Activated CD8-positive, alpha-beta memory T cell treated with anti-CD3 and anti-CD28 coated beads for 48 hours (primary cell): ENCODE measurements at regions not wholly inside any gene's neighbourhood (a gene's known extent, or its start where the extent isn't known, plus 50 kb on each side); places are given as distances from the start of the nearest gene placed in this dataset.
"Not testable (repeated sequence)": the region's sequence is repeated elsewhere in the genome, so short reads cannot be mapped to it uniquely, and the experiment has no call there.

ENCODE experiments used
- DNase-seq, 3 experiments: peaks; one replicate each; pipeline ENCODE4 v3.0.0-alpha.2; 2020; ENCODE audit warnings: low read depth in 2 of 3, low spot score in 2 of 3

DNA sequence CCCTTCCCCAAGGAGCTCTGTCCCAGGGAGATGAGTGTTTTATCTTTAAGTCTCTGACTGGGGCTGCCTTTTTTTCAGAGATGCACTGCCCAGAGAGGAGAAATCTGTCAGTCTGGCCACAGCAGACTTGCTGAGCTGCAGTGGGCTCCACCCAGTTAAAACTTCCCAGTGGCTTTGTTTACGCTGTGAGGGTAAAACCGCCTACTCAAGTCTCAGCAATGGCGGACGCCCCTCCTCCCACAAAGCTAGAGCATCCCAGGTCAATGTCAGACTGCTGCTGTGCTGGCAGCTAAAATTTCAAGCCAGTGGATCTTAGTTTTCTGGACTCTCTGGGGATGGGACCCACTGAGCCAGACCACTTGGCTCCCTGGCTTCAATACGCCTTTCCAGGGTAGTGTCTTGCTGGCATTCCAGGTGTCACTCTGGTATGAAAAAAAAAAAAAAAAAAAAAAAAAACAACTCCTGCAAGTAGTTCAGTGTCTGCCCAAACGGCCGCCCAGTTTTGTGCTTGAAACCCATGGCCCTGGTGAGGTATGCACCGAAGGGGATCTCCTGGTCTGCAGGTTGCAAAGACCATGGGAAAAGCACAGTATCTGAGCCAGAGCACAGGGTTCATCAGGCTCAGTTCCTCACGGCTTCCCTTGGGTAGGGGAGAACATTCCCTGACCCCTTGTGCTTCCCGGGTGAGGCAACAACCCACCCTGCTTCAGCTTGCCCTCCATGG, 1616.1 kb upstream of the ADGRL3 start:
- no peak for DNase-seq

DNA sequence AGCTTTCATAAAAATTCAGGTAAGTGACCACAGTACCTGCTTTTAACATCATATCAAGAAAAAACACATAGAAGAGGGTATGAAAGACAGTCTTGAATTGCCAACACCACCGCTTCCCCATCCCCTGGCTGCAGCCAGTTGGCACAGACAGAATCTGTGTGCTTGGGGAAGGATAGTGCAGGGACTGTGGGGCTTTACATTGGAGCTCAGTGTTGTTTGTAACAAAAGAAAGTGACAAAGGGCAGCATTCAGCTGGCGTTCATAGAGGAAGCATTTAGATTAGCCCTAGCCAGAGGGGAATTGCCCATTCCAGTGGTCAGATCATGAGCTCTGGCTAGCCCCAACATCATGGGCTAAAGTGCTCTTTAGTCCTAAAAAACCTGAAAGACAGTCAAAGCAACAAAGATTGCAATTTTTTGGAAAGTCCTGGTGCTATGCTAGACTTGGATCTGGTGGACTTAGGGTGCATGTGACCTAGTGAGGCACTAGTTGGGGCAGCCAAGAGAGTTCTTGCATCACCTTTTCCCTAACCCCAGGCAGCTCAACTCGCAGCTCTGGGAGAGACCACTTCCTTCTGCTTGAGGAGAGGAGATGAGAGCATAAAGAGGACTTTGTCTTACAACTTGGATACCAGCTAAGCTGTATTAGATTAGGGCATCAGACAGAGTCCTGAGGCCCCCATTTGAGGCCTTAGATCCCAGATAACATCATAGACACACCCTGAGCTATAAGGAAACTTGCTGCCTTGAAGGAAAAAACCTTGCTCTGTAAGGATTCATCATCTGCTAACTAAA, 1602.4 kb upstream of the ADGRL3 start:
- DNase-seq = no peak

DNA sequence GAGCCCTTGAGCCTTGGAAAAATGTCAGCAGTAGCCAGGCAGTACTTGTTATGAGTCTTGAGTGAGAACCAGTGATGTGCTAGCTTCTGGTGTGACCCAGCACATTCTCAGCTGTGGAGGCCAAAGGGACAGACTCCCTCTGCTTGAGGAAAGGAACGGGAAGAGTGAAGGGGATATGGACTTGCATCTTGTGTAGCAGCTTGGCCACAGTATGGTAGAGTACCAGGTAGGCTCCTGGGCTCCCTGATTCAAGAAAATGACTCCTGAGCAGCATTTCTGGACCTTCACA, 1601.9 kb upstream of the ADGRL3 start:
- no peak for DNase-seq

DNA sequence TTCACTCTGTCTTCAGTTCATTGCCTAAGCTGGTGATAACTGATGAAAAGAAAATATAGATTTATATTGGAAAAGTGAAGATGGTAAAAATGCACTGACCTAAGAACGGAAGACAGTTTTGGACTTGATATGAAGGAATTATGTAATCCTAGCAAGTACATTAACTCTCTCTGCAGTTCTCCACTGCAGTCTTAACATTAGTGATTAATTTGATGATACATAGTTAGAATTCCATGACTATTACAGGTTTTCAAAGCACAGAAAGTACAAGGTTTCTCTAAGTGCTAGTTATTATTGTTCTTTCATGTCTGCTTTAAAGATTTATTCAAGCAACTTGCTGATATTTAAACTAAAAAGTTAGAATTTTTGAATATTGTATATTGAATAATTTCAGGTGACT, 1591.7 kb upstream of the ADGRL3 start:
- DNase-seq = no peak

DNA sequence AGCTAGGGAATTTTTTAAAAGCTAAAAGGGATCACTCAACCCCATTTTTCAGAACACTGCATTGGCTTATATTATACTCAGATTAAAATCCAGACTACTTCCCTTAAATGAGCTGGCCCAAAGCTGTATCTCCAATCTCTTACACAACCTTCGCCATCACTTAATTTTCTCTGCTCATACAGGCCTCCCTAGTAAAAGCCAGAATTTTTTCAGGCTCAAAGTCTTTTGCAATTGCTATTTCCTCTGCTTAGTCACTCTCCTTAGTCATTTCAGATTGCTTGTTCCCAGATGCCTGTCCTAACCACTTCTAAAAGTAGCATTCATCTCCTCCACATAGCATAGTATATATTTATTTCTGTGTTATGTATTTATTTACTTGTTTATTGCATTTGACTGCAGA, 1587.9 kb upstream of the ADGRL3 start:
- DNase-seq = no peak

DNA sequence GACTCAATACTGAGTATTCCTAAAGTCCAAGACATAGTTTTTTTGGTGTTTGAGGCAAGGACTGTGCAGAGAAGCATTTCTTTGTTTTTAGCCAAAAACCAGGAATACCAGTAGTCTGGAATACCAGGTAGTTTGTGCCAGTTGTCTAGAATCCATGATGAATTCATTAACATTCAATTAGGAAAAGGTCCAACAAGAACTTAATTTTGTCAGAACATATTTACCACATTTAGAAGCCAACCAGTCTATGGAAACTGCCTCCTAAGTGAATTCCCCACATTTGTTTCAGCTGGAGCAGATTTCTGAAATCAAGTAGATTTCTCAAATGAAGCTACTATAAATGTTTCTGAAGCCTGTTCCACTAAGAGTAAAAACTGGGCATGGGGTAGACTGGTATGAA, 1584.8 kb upstream of the ADGRL3 start:
- no peak for DNase-seq

DNA sequence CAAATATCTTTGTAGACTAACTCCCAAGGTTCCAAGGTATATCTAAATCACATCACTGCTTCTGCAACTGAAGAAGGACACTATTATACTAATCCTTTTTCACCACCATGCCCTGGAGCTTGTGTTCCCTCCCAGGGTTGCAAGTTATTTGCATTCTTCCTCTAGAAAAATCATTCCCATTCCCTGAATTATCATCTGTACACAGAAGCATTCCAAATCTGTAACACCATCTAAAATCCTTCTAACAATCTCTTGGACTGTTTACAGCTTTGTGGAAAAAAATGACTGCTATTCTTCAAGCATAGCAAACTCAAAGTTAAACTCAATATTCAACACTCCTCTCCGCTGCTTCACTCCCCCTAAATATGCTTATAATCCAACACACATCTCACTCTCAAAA, 1570.8 kb upstream of the ADGRL3 start:
- DNase-seq = no peak

DNA sequence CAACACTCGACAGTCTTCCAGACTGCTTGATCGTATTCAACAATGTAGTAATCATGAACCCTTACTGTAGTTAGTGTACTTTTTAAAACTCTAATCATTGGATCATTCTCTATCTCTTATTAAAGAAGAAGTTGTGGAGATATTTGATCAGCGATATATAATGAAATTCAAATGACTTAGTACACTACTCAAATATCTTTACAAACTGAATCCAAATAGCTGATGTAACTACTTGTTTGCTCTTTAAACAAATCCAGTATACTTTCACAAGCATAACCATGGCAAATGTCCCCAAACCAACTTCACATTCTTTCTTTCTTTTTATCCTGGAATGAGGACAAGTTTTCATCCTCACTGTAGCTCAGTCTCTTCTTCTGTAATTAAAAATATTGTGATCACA, 1569.9 kb upstream of the ADGRL3 start:
- DNase-seq = no peak

DNA sequence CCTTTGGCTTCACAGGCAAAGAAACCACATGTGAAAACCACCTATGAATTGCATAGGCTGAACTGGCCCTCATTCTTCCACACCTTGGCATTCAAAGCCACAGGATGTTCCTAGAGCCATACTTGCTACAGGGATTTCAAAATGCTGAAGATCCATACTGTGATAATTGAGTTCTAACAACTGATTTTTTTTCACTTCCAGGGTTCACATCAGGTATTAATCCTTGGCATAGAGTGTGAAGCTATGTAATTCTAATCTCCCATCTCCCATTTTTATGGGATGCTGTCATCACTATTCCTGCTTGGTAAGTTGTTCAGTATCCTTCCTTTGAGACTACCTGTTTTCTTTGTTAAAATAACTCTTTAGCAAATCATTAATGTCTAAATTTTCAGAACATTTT, 1569.2 kb upstream of the ADGRL3 start:
- DNase-seq = no peak

DNA sequence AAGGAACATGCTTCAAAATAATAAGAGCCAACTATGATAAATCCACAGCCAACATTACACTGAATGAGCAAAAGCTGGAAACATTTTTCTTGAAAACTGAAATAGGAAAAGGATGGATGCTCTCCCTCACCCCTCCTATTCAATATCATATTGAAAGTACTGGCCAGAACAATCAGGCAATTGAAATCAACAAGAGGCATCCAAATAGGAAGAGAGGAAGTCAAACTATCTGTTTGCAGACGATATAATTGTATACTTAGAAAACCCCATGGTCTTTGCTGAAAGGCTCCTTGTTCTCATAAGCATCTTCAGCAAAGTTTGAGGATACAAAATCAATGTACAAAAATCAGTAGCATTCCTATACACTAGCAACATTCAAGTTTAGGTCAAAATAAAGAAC, 1562.5 kb upstream of the ADGRL3 start:
- no peak for DNase-seq

DNA sequence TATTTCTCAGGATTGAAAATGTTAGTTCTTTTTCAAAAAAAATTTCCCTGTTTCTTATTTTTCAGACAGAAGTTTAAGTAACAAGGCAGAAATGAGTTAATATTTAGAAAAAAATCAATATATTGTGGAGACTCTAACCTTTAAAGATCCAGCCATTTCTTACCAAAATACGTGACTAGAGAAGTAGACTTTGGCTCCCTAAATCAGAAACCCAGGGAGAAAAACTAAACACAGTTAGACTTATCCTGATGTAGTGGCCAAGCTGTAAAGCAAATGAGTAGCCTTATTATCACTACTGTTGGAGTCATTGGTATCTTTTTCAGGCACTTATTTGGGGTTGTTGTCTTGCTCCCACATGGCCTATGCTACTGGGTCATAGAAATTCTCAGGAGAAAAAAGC, 1556.4 kb upstream of the ADGRL3 start:
- no peak for DNase-seq

DNA sequence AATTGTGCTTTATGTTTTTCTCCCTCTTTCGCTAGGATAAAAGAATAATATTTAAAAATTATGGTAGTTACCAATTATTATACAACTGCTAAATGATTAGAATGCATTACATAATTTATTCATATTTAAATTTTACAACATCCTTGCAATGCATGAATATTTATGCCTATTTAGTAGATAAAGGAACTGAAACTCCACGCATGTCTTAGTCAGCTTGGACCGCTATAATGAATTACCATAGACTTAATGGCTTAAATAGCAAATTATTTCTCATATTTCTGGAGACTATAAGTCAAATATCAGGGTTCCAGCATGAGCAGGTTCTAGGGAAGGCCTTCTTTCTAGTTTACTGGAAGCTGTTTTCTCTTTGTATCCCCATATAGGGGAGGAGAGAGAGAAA, 1555.4 kb upstream of the ADGRL3 start:
- no peak for DNase-seq

DNA sequence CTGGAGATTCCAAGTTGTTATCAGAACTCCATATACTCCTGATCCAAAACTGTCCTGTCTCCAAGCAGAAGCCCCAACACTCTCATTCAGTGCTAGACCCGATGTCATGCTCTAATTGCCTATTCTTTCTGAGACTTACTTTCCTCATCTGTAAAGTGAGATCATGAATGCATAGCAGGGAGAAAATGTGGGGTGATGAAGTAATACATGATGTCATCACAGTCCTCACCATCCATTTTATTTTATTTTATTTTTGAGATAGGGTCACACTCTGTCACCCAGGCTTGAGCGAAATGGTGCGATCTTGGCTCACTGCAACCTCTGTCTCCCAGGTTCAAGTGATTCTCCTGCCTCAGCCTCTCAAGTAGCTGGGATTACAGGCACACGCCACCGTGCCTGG, 1554.0 kb upstream of the ADGRL3 start:
- DNase-seq = no peak

DNA sequence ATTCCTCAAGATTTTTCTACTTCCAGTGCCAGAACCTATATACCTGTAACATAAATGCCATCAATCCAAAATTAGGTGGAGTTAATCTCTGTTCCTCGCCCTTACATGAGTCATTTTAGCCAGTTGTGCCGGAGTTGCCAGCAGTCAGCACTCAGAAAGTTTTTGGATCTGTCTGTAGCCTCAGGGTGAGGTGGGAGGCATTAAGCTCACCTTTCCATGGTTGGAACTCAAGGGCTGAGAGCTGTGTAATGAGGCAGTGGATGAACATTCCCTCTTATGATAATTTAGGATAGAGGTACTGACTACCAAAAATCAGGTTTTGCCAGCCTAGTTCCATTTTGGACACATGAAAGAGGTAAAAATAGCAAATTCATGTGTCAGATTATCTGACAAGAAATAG, 1553.1 kb upstream of the ADGRL3 start:
- no peak for DNase-seq

DNA sequence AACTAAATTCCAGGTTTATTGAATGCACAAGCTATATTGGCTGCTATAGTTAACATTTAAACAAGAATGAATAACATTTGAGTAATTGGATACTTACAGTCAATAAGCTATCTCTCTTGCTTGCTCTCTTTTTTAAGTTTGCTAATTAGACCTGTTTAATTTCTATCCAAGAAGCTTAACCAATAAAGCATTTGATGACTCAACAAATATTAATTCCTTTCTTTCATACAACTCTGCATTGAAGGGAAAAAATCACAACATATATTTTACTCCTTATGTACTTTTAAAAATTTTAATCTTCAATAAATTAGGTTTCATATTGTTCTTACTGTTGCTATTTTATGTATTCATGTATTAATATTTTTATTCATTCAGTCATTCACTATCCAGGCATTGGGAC, 1552.6 kb upstream of the ADGRL3 start:
- no peak for DNase-seq

DNA sequence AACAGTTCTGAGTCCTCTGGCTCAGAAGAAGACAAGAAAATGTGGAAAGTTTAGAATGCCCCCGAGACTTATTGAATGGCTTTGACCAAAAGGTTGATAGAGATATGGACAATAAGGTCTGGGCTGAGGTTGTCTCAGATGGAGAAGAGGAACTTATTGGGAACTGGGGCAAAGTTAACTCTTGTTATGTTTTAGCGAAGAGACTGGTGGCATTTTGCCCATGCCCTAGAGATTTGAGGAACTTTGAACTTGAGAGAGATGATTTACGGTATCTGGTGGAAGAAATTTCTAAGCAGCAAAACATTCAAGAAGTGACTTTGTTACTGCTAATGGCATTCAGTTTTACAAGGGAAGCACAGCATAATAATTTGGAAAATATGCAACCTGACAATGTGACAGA, 1549.3 kb upstream of the ADGRL3 start:
- DNase-seq = no peak

DNA sequence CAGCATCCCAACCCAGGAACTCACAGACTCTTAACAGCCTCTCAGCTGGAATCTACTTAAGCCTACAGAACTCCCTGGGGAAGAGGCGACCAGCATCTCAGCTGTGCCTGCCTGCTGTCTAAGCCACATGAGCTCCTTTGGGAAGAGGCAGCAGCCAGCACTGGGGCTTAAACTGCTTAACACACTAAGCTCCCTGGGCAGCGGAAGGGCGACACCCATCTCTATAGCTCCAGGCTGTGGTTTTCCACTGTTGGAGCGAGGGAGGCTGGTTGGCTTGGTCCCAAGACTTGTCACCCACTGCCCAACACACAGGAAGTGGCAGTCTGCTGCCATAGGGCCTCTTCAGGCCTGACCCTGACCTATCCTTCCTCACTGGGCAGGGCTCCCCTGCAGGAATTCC, 1544.1 kb upstream of the ADGRL3 start:
- DNase-seq = no peak

DNA sequence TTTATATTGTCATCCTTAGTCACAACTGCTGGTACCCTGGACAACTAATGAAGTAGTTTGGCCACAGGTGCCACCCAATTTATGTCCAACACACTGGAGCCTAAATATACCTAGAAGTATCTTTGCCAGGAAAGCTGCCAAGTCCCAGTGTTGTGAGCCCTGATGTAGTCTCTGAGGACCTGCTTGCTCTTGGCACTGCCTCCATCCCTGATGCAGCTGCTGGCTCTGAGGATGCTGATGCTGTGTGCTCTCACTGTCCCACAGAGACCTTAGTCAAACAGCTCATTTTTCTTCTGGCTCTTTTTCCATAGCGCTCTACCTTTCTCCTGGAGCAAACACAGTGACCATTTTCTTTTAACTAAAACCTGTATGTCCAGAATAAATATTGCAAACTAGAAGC, 1535.4 kb upstream of the ADGRL3 start:
- no peak for DNase-seq

DNA sequence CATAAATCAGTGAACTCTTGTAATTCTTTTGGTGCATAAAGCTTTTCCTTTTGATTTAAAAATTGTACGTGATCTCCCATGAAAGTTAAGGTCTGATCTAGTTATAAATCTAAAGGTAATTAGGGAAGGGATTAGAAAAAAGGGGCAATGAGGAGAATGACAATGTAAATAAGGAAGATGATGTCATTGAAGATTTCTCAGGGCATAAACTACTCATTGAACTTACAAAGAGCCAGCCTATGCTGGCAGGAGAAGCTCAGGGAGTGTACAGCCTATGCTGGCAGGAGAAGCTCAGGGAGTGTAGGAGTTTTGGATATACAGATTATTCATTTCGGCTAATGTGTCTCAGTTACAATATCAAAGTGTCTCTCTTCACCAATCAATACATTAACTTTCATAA, 1533.5 kb upstream of the ADGRL3 start:
- no peak for DNase-seq

DNA sequence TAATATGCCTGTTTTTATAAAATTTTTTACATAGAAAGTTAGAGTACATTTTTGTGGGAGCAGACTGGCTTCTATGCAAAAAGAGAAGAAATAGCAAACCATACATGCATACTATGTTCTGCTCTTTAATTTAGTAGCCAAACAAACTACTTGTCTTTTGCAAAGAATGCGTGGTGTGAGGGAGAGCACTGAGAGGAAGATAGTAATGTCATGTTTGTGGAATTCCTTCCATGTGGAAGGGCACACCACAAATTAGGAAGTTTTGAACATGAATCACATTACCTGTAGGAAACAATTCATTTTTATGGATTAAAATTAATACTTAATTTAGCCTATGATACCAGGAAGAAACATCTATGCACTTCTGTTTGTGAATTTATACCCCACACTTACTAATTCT, 1529.1 kb upstream of the ADGRL3 start:
- DNase-seq = no peak

DNA sequence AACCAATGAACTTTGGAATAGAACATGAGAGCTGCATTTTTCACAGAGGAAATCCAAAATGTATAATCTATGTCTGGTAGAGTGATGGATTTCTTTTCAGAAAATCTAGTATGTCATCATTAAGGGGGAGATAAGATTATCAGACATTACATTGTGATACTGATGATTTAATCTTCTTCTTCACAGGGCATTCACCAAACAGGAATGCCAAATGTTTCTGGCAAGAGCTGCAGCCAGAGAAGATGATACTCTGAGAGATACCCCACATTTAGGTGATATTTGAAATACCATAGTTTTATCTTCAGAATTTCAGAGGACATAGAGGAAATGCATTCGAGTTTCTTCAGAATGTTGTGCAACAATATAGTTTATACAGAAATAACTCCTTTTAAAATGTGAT, 1523.7 kb upstream of the ADGRL3 start:
- no peak for DNase-seq

DNA sequence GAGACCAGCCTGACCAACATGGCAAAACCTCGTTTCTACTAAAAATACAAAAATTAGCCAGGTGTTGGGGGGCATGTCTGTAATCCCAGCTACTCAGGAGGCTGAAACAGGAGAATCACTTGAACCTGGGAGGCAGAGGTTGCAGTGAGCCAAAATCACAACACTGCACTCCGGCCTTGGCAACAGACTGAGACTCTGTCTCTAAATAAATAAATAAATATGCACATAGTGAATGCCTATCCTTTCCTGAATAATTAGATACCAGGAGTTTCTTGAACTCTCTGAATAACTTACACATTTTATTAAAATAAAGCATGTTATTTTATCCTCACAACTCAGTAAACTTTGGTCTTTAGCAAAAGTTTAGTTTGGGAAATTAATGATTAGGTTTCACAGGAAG, 1523.1 kb upstream of the ADGRL3 start:
- DNase-seq = not testable (repeated sequence)

DNA sequence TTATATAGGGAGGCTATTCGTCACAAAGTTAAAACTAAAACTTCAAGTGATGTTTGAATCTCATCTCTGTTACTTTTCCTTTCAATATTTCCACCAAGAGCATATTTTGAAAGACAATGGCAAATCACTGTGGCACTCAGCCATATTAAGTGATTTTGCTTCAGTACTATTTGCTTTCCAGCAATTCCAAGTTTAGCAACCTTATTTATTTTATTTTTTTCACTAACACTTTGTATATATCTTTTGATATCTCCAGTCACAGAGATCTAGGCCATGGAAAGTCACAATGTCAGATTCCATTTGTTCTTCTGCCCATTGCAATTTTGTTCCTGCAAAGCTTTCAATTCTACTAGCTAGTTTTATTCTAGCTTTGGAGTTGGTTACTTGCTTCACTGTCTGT, 1514.5 kb upstream of the ADGRL3 start:
- DNase-seq = no peak
